IPS-11a (cell line): ENCODE measurements at regions not wholly inside any gene's neighbourhood (a gene's known extent, or its start where the extent isn't known, plus 50 kb on each side); places are given as distances from the start of the nearest gene placed in this dataset.
"Not testable (repeated sequence)": the region's sequence is repeated elsewhere in the genome, so short reads cannot be mapped to it uniquely, and the experiment has no call there.

Experiments used
- H3K4me3 ChIP-seq: one replicate; pipeline ENCODE4 v1.5.1; 2013; ENCODE audit warnings: low read depth, low read length, control low read depth

DNA sequence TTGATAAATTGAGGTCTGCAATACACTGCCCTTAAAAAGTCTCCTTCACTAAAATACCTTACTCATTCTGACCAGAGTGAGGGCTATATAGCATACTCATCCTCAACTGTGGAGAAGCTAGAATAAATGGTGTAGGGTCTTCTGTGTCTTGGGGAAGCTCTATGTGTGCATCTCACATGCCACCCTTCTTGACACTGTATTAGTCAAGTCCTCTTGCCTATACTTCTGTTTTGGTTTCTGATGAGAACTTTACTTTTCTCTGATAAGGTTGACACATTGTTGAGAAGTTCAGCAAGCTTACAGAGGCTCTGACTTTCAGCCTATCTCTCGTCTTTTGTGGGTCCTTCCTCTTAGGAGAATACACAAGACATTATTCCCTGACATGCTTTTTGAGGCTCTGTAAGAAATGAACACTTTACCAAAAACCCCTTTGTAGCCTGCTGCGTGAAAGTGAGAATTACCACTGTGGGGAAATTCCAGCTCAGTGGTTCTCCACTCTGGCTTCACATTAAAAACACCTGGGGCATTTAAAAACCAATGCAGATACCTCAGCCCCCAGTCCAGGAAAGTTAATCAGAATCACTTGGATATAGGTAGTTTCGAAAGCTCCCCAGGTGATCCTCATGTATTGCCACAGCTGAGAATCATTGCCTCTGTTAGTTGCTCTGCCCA is 372.1 kb upstream of the HS3ST5 start:
- no peak overlapping the region for H3K4me3 ChIP-seq

DNA sequence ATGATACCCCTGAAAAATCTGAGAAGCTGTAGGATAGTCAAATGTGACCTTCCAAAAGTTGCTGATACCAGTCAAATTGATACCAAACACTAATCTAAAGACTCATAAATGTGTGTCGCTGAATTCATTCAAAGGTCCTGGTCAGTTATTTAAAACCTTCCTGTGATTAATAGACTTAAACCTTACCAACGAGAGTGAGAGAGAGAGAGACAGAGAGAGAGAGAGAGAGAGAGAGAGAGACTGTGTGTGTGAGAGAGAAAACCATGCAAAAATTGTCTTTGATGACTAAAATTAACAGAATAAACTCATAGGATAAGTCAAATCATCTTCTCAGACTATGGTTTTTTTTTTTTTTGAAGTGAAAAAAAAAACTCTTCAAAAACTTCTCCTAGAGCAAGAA is 370.9 kb upstream of the HS3ST5 start:
- no peak overlapping the region for H3K4me3 ChIP-seq

DNA sequence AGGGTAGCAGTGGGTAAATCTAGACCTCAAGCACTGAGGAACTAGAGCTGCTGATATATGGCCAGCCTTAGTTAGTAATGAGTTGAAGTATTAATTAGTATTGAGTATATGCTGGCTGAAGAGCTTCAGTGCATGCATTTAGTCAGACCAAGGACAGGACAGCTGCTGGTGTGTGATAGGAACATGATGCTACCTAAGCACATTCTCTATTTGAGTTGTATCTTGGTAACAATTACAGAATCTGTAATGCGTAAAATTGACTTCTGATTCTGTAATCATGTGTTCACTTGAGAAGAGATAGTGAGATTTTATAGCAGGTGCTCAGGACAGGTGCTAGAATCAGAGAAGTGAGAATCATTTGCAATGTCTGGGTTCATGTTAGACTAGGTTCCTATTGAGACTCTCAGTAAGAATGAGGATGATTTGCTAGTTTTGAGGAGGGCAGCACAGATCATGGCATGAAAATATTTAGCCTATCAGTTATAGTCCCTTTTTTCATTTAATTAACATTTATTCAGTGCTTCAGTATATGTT is 369.4 kb upstream of the HS3ST5 start:
- no peak overlapping the region for H3K4me3 ChIP-seq

DNA sequence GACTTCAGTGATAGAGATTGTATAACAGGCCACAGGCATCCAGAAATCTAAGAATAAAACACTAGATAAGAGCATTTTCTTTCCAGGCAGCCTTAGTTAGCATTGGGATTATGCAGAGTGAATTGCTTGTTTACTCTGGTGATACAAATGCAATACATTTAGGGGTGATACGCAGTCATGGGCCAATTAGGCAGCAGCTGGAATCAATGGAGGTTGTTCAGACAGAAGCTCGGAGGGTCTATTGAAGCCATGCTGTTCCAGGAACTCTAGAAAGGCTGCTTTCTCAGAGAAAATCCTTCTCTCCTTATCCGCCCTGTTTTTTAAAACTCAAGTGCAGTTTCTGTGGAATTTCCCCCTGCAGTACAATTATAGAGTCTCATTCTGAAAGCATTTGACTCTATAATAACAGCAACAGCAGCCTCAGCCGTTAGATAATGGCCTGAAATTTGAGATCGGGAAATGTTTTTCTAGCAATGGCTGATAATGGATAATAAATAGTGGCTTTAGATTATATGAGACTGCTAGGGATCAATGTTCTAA is 364.3 kb upstream of the HS3ST5 start:
- no peak overlapping the region for H3K4me3 ChIP-seq

DNA sequence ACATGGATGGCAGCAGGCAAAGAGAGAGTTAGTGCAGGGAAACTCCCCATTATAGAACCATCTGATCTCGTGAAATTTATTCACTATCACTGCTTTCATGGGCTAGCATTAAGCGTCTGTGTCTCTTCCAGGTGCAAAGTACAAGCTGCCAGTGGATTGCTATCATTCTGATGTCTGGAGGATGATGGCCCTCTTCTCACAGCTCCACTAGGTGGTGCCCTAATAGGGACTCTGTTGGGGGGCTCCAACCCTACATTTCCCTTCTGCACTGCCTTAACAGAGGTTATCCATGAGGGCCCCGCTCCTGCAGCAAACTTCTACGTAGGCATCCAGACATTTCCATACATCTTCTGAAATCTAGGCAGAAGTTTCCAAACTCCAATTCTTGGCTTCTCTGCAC is 347.8 kb upstream of the HS3ST5 start:
- H3K4me3 ChIP-seq, result no peak overlapping the region

DNA sequence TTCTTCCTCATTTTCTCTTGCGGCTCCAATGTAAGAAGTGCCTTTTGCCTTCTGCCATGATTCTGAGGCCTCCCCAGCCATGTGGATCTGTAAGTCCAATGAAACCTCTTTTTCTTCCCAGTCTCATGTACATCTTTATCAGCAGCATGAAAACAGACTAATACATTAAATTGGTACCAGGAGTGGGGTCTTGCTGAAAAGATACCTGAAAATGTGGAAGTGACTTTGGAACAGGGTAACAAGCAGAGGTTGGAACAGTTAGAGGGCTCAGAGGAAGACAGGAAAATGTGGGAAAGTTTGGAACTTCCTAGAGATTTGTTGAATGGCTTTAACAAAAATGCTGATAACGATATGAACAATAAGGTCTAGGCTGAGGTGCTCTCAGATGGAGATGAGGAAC is 316.7 kb upstream of the HS3ST5 start:
- H3K4me3 ChIP-seq, result no peak overlapping the region

DNA sequence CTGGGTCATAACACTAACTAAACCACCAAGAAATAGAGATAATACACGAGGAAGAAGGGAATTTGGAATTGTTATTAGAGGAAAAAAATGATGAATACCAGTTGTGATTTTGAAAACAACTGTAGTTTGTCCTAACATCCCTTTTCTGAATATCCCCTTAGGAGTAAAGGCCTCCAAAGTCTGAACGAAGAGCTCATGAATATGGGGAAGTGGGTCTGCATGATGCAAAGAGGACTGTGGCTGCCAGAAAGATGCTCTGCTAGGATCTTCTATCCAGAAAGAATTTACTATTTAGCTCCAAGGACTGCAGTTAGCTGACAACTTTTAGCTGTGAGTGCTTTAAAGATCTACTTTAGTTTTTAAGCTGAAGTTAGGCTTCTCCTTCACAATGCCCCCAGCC is 308.8 kb upstream of the HS3ST5 start:
- no peak overlapping the region for H3K4me3 ChIP-seq

DNA sequence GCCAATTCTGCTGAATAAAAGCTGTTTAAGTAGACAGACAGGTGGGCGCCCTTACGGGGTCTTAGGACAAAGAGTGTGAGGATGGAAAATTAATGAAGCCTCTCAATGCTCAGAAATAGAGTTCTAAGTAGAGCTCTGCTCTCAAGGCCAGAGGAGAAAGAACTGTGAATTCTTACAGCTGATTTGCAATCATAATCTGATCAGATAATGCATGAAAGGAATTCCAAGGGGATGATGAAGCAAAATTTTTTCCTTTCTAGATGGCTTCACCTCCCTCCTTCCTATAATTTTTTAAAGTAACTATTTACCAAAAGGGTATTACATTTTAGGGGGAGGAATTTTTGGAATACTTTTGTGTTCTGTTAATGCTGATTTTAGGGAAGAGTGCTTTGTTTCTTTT is 308.1 kb upstream of the HS3ST5 start:
- H3K4me3 ChIP-seq, result no peak overlapping the region

DNA sequence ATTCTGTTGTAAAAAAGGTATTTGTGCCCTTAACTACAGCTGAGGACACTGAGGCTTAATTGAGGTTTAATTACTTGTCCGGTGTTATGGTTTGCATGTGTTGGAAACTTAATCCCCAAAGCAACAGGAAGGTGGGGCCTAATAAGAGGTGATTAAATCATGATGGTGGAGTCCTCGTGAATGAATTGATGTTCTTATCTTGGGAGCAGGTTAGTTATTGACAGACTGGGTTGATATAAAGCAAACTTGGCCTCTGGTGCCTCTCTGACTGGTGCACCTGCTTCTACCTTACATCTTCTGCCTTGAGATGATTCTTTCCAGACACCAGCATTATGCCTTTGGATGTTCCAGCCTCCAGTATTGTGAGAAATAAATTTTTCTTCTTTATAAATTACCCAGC is 306.5 kb upstream of the HS3ST5 start:
- H3K4me3 ChIP-seq, result no peak overlapping the region

DNA sequence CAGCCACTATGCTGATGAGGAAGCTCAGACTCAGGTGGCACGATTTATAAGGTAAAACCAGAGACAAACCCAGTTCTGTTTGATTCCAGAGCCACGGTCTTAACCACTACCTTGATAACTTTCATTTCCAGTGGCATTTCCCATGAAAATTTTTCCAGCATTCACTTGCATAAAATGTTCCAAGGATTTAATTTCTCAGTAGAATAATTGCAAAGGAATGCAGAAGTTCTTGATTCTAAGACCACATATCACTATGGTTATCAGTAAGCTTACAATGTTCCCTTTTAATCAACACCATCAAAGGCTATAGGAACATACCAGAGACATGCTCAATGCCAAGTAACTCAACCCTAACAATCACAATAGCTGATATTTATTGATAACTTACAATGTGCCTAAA is 306.0 kb upstream of the HS3ST5 start:
- no peak overlapping the region for H3K4me3 ChIP-seq

DNA sequence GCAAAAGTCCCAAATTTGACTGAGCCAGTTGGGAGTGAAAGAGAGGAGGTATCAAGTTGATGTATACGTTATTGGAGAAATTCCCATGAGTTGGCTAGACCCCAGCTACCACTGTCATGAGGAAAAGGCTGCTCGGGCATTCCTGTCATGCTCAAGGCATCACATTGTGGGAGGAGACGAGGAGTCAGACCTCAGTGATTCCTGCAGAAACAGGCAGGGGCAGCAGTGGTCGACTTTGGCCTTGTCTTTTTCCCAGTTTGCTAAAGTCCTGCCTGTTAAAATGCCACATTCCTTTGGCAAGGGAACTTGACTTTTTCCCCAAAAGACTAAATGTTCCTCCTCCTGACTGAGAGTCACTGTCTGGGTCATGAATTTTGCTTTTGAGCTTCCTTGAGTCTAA is 295.5 kb upstream of the HS3ST5 start:
- no peak overlapping the region for H3K4me3 ChIP-seq

DNA sequence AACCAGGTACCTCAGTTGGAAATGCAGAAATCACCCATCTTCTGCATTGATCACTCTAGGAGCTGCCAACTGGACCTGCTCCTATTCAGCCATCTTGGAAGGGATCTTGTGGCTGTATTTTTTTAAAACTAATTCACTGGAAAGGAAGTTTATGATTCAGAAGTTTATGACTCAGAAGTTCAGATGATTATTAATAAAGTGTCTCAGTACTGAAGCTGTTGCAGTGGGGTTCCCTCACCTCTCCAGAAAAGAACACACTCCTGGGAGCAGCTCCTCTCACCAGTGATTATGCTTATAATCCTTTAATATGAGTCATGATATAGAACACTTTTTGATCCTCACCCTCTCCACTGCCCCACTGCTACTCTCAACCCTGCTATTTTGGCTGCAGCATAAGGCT is 291.2 kb upstream of the HS3ST5 start:
- no peak overlapping the region for H3K4me3 ChIP-seq

DNA sequence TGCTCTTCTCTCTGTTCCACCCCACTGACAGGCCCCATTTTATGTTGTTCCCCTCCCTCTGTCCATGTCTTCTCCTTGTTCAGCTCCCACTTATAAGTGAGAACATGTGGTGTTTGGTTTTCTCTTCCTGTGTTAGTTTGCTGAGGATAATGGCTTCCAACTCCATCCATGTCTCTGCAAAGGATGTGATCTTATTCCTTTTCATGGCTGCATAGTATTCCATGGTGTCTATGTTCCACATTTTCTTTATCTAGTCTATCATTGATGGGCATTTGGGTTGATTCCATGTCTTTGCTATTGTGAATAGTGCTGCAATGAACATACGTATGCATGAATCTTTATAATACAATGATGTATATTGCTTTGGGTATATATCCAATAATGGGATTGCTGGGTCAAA is 283.4 kb upstream of the HS3ST5 start:
- H3K4me3 ChIP-seq, result not testable (repeated sequence)

DNA sequence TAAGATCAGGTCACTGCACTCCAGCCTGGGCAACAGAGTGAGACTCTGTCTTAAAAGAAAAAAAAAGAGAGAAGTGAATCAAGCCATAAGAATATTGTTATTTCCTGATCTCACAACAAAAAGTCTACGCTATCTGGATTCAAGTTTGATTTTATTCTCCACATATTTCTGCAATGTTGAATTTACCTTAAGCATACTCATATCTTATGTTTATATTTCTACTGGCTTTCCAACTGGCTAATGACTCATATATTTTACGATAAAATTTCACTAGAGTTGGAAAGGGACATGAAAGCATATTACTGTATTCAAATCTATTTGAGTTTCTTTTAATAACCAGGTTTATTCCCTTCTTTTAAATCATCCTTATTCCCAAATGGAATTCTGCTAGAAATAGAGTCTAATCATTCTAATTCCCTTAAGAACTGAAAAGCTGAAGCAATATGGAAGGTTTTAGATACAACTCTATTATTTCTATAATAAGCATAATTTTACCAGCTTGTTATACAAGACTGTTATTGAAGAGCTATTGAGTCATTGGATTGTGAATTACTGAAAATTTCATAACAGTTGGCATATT is 276.9 kb upstream of the HS3ST5 start:
- no peak overlapping the region for H3K4me3 ChIP-seq

DNA sequence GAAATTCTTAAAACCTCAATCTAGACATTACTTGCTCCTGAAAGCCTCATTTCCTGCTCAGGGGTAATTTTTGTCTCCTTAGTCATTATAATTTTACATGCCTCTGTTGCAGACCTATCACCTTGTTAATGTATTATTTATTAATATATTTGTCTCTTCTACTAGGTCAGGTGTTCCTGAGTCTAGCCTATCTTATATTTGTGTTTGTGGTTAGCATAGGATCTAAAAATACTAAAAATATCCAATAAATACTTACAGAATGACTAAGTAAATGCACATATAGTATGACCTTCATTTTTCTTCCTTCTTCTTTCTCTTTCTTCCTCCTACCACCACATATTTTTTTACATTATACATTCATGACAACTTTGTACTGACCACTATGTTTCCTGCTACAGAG is 268.9 kb upstream of the HS3ST5 start:
- H3K4me3 ChIP-seq, result no peak overlapping the region

DNA sequence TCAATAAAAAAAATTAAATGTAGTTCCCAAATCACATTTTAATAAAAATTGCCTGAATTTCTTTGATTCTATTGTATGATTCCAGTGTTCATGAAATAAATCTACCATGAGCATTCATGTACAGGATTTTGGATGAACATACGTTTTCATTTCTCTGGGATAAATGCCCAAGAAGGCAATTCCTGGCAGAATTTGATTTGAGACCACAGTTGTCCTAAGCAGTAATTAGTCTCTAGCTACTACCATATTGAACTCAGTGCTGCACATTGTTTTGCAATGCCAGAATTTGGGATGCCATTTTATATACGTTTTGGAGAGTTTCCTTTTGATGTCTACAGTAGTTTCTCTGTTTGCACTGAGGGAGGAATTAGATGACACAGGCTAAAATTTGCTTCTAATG is 265.3 kb upstream of the HS3ST5 start:
- H3K4me3 ChIP-seq, result no peak overlapping the region

DNA sequence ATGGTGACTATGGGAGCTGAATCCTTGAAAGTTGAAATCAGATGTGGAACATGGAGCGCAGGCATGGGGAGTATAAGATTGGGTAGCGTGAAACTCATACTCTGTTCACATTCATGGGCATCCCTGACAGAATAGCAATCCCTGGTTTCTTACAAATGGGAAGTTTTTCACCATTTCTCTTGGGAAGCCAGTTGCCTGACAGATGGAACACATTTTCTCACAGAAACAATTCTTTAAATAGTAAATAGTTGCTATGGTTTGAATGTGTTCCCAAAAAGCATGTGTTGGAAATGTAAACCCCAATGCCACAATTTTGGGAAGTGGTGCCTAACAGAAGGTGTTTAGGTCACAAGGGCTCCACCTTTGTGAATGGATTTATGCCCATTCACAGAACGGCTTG is 262.8 kb upstream of the HS3ST5 start:
- H3K4me3 ChIP-seq, result no peak overlapping the region

DNA sequence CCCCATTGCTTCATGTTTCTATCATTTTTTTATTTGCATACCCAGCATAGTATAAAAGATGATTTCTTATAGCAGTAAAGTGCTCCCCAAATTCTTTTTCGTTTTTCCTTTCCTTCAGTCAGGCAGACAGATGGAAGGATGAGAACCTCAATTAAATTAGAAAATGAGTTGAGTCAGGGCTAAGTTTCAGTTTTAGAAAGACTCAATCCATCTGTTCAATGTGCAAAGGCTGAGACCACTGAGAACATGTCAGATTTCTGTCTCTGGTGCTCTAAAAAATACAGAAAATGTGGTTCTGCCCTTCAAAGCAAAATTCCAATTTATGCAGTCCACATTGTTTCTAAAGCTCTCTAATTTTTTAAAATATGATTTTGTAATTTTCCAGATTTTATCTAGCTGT is 257.6 kb upstream of the HS3ST5 start:
- H3K4me3 ChIP-seq, result no peak overlapping the region

DNA sequence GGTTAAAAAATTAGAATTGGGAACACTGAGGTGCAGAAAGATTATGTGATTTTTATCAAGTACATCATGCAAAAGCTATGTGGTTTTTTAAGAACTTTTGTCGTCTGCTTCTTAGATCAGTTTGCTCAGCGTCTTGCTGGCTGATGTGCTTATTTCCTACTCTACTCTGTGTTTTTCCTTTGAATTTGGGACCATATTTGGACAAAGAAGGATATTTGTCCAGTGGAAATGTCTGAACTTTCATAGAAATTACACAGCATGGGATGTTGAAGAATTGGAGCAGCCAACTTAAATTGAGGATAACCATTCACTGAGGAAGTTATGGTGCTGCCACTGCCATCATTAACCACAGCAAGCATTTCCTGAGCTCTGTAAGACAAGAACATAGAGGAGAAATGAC is 252.8 kb upstream of the HS3ST5 start:
- no peak overlapping the region for H3K4me3 ChIP-seq

DNA sequence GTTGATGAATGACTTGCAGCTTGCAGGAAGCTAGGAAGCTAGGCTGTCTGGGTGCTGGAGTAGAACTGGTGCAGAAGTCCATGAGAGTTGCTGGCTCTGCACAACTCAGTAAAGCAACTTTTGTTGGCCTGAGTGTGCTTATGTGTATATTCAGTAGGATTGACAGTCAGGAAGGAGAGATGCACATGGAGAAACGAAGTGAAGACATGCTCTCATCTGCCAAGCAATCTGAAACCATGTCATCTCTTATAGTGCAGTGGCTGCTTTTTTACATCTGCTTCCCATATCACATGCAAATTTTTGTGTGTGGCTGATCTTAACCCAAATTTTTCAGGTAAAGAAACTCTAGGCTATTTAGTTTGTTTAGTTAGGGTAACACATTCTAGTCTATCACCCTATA is 252.4 kb upstream of the HS3ST5 start:
- no peak overlapping the region for H3K4me3 ChIP-seq

DNA sequence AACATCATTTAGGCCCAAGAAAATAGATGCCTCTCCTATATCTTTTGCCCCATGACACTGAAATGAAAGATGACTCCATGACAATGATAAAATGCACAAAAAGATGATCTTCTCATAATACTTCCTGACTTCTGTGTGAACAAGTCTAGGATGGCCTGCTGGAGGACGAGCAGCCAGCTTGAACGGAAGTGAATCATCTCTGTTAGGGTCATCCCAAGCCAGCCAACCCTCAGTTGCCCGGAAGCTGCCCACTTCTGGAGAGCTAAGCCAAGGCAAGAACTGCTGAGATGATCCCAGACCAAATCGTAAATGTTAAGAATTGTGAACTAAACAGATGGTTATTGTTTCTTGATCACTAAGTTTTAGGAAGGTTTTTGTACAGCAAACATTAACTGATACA is 249.7 kb upstream of the HS3ST5 start:
- no peak overlapping the region for H3K4me3 ChIP-seq

DNA sequence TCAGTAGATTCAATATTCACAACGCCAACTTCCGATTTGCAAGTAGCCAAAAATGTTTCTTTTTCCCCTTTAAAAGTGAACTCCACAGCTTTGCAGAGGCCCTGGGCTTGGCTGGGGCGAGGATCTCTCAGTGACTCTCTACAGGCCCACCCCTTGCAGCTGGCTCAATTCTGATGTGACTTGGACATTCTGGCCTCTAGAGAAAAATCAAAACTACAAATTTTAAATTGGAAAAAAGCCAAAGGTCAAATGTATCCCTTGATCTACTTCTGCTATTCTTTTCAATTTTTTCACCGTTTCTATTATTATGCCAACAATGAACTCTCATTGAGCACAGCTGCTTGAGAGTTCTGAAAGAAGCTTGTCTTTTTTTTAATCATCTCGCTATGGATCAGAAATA is 245.9 kb upstream of the HS3ST5 start:
- H3K4me3 ChIP-seq, result no peak overlapping the region

DNA sequence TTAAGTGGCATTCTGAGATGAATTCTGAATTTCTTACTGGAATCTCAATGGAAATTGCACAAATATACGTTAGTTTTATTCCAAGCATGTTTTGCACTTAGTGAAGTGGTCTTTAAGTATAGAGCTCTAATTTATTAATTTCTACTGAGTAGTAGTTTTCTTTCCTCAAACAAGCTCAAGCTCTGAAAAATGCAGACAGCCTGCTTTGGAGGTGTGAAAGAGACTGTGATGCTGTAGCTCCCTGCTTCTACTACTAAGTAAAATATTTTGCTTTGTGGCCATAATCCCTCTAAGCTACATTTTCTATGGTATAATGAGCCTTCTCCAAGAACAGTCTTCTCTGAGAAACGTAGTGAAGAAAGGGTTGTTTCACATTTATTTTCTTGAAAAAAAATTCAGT is 243.5 kb upstream of the HS3ST5 start:
- H3K4me3 ChIP-seq, result no peak overlapping the region
